Panc1 (cell line): ENCODE measurements at regions not wholly inside any gene's neighbourhood (a gene's known extent, or its start where the extent isn't known, plus 50 kb on each side); places are given as distances from the start of the nearest gene placed in this dataset.

Experiments used
- ATAC-seq: fragments of 200-7000 bp; cut with Tn5 transposase; 2 replicates; pipeline ENCODE4 v1.9.1; 2020; ENCODE audit warnings: mild to moderate bottlenecking, moderate library complexity
- BruUV-seq: library from RNA; stranded (reverse); fragments of 400-500 nt; replicated peaks from 2 replicates; lab custom pipeline; 2021; lab: Mats Ljungman, UMichigan
- CTCF ChIA-PET: fragments of 300-600 bp; sonication (Branson Sonifier 250); formaldehyde crosslinking; loops from one replicate; lab custom pipeline; 2022; ENCODE audit warnings: antibody characterized with exemption; lab: Charles Lee
- POLR2A ChIA-PET: fragments of 300-600 bp; sonication (Branson Sonifier 250); formaldehyde crosslinking; loops from one replicate; lab custom pipeline; 2022; ENCODE audit warnings: antibody characterized with exemption; lab: Charles Lee
- DNase-seq: peaks from one replicate; pipeline ENCODE4 v3.0.0-alpha.2; 2010; ENCODE audit warnings: low read depth, low spot score
- H3K27ac ChIP-seq: 2 replicates; pipeline ENCODE4 v1.5.1; 2011; ENCODE audit warnings: mild to moderate bottlenecking, low read length, inconsistent platforms
- H3K27me3 ChIP-seq: fragments of 200-500 bp; sonication (Bioruptor generic); 2 replicates; pipeline ENCODE4 v1.6.0; 2014; ENCODE audit warnings: low read length, inconsistent platforms; ENCODE audit not compliant: control insufficient read depth, insufficient read depth
- H3K36me3 ChIP-seq: fragments of 200-500 bp; sonication (Bioruptor generic); 2 replicates; pipeline ENCODE4 v1.5.1; 2014; ENCODE audit warnings: inconsistent platforms, mild to moderate bottlenecking, low read length, moderate library complexity; ENCODE audit not compliant: control insufficient read depth, insufficient read depth
- H3K4me1 ChIP-seq: 2 replicates; pipeline ENCODE4 v1.5.1; 2011; ENCODE audit warnings: inconsistent platforms, mild to moderate bottlenecking, low read length, moderate library complexity; ENCODE audit not compliant: control insufficient read depth, insufficient read depth
- H3K4me3 ChIP-seq, 2 experiments: 2 replicates each; pipeline ENCODE4 v1.5.1; 2011 to 2012; ENCODE audit warnings: low read depth in 2 of 2, low read length in 2 of 2, mild to moderate bottlenecking in 2 of 2, inconsistent platforms in 1 of 2, moderate library complexity in 1 of 2
- H3K9me3 ChIP-seq: fragments of 200-500 bp; sonication (Bioruptor generic); 2 replicates; pipeline ENCODE4 v1.5.1; 2014; ENCODE audit warnings: low read depth, mild to moderate bottlenecking, inconsistent platforms, low read length, moderate library complexity; ENCODE audit not compliant: control insufficient read depth, insufficient read depth
- POLR2AphosphoS5 ChIP-seq: IDR thresholded peaks from 2 replicates; pipeline ENCODE4 v1.6.1; 2012; ENCODE audit warnings: mild to moderate bottlenecking, low read depth, low read length, moderate library complexity
- SIN3A ChIP-seq: IDR thresholded peaks from 2 replicates; pipeline ENCODE4 v1.6.1; 2012; ENCODE audit warnings: low read depth, mild to moderate bottlenecking, low read length, moderate library complexity, borderline replicate concordance; ENCODE audit not compliant: insufficient read depth
- TCF7L2 ChIP-seq: IDR thresholded peaks from 2 replicates; pipeline ENCODE4 v1.6.1; 2011; ENCODE audit warnings: mild to moderate bottlenecking, low read depth, low read length, inconsistent platforms
- in situ Hi-C: cut with HindIII; loops from 2 replicates; pipeline ENCODE4 v1.10.0; 2016; ENCODE audit warnings: low sequenced_read_pairs, low pct_unique_long_range_greater_than_20kb
- intact Hi-C: fragments of 100-400 bp; cut with micrococcal nuclease; formaldehyde crosslinking; loops from one replicate; pipeline ENCODE4 v1.10.0; 2022; ENCODE audit not compliant: unreplicated experiment
- TF ChIP-seq, protein P1 (sequence below): fragments of 450-650 bp; IDR thresholded peaks from 2 replicates; pipeline ENCODE4 v1.5.1; 2017; ENCODE audit warnings: mild to moderate bottlenecking
- TF ChIP-seq, protein P2 (sequence below), 2 experiments: IDR thresholded peaks; 2 replicates each; pipeline ENCODE4 v1.6.1; 2011 to 2012; ENCODE audit warnings: low read depth in 2 of 2, control low read depth in 1 of 2, low read length in 1 of 2, mild to moderate bottlenecking in 1 of 2, moderate library complexity in 1 of 2; ENCODE audit not compliant: insufficient read depth in 1 of 2

DNA sequence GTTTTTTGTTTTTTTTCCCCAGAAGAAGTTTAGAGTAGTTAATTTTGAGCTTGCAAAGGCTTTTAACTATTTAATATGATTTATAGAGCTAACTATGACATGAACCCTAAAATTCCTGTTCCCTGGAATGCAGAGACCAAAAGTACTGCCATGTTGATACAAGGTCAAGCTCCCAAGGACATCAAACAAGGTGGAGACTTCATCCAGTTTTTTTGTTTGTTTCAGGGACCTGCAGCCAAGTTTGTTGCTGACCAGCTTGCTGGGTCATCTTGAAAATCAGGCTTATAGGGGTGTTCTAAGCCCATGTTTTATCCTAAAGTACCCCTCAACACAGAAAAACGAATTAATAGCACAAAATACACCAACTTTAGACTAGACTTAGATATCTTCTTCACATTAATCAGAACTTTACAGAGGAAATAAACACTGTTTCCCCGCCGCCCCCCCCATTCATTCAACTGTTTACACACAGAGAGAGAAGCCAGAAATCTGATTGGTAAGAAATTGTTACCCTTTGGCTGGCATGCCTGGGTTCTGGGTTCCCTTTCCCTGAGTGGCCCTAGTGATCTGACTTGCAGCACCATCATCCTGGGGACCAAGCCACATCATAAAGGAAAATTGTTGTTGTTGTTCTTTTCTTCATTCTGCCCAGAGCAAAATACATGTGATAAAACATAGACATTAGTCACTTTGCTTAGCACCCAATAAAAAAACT lies 860.5 kb downstream of the CCSER2 start:
- DNase-seq (no peak), ATAC-seq (no peak)
- H3K4me1 ChIP-seq: no peaks in the 10 kb centered on the region
- H3K27me3 ChIP-seq: no peaks in the 10 kb centered on the region
- H3K27ac ChIP-seq: no peak overlapping the region
- CTCF ChIA-PET: no interaction called here
- H3K9me3 ChIP-seq: no peaks in the 10 kb centered on the region
- H3K36me3 ChIP-seq: no peaks in the 10 kb centered on the region
- in situ Hi-C loops (no loop called here), intact Hi-C loops (no loop called here)
- no peak overlapping the region for H3K4me3 ChIP-seq
- TF ChIP-seq, protein P1, sequence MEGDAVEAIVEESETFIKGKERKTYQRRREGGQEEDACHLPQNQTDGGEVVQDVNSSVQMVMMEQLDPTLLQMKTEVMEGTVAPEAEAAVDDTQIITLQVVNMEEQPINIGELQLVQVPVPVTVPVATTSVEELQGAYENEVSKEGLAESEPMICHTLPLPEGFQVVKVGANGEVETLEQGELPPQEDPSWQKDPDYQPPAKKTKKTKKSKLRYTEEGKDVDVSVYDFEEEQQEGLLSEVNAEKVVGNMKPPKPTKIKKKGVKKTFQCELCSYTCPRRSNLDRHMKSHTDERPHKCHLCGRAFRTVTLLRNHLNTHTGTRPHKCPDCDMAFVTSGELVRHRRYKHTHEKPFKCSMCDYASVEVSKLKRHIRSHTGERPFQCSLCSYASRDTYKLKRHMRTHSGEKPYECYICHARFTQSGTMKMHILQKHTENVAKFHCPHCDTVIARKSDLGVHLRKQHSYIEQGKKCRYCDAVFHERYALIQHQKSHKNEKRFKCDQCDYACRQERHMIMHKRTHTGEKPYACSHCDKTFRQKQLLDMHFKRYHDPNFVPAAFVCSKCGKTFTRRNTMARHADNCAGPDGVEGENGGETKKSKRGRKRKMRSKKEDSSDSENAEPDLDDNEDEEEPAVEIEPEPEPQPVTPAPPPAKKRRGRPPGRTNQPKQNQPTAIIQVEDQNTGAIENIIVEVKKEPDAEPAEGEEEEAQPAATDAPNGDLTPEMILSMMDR: no peak
- no peak for TF ChIP-seq TCF7L2
- no peak for TF ChIP-seq POLR2AphosphoS5
- TF ChIP-seq, protein P2, sequence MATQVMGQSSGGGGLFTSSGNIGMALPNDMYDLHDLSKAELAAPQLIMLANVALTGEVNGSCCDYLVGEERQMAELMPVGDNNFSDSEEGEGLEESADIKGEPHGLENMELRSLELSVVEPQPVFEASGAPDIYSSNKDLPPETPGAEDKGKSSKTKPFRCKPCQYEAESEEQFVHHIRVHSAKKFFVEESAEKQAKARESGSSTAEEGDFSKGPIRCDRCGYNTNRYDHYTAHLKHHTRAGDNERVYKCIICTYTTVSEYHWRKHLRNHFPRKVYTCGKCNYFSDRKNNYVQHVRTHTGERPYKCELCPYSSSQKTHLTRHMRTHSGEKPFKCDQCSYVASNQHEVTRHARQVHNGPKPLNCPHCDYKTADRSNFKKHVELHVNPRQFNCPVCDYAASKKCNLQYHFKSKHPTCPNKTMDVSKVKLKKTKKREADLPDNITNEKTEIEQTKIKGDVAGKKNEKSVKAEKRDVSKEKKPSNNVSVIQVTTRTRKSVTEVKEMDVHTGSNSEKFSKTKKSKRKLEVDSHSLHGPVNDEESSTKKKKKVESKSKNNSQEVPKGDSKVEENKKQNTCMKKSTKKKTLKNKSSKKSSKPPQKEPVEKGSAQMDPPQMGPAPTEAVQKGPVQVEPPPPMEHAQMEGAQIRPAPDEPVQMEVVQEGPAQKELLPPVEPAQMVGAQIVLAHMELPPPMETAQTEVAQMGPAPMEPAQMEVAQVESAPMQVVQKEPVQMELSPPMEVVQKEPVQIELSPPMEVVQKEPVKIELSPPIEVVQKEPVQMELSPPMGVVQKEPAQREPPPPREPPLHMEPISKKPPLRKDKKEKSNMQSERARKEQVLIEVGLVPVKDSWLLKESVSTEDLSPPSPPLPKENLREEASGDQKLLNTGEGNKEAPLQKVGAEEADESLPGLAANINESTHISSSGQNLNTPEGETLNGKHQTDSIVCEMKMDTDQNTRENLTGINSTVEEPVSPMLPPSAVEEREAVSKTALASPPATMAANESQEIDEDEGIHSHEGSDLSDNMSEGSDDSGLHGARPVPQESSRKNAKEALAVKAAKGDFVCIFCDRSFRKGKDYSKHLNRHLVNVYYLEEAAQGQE (IDR thresholded peaks at IDR 0.05; ENCODE audit: insufficient read depth in 1 of 2, low read depth in 2 of 2, low read length in 1 of 2): no peak
- no peak for TF ChIP-seq SIN3A
- POLR2A ChIA-PET: no interaction called here
- BruUV-seq: no TSS peak

DNA sequence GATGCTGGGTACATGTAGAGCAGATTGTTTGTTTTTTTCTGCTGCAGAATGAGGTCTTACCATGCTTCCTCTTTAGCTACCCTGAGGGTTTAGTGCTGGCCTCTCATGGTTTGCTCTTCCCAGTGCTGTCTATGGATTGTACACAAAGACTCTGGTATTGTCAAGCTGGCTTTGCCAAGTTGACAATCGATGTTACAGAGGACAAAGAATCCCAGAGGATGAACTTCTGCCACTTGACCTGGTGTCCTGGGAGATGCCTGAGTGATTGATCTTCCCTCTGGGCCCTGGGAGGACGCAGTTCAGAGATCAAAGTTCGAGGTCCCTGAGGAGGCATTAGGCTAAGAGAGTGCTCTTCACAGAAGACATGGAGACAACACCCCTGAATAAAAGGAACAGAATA lies 865.4 kb downstream of the CCSER2 start:
- ATAC-seq (no peak), DNase-seq (no peak)
- H3K36me3 ChIP-seq: no peaks in the 10 kb centered on the region
- intact Hi-C loops (no loop called here), in situ Hi-C loops (no loop called here)
- TF ChIP-seq, protein P1: no peak
- TF ChIP-seq TCF7L2: no peak
- H3K27ac ChIP-seq: no peak overlapping the region
- H3K4me3 ChIP-seq: no peak overlapping the region
- no peaks in the 10 kb centered on the region for H3K9me3 ChIP-seq
- H3K27me3 ChIP-seq: no peaks in the 10 kb centered on the region
- BruUV-seq: no TSS peak
- CTCF ChIA-PET: interaction anchor here (0.7 kb wide), 1 partner anchor 102 kb away, joined by 3 read pairs; no protein-coding TSS in a partner anchor
- no peaks in the 10 kb centered on the region for H3K4me1 ChIP-seq
- POLR2A ChIA-PET: no interaction called here
